BLaER1 (cell line): ENCODE measurements at regions not wholly inside any gene's neighbourhood (a gene's known extent, or its start where the extent isn't known, plus 50 kb on each side); places are given as distances from the start of the nearest gene placed in this dataset.
"Not testable (repeated sequence)": the region's sequence is repeated elsewhere in the genome, so short reads cannot be mapped to it uniquely, and the experiment has no call there.

Source experiments
- H3K27ac ChIP-seq: shearing (Covaris generic); formaldehyde crosslinking; 2 replicates; pipeline ENCODE4 v1.8.1; 2022
- H3K27me3 ChIP-seq: shearing (Covaris generic); formaldehyde crosslinking; 2 replicates; pipeline ENCODE4 v1.8.1; 2022
- H3K36me3 ChIP-seq: shearing (Covaris generic); formaldehyde crosslinking; 2 replicates; pipeline ENCODE4 v1.8.1; 2022
- H3K4me1 ChIP-seq: shearing (Covaris generic); formaldehyde crosslinking; 2 replicates; pipeline ENCODE4 v1.8.1; 2022
- H3K4me2 ChIP-seq: shearing (Covaris generic); formaldehyde crosslinking; 2 replicates; pipeline ENCODE4 v1.8.1; 2022
- H3K4me3 ChIP-seq: shearing (Covaris generic); formaldehyde crosslinking; 2 replicates; pipeline ENCODE4 v1.8.1; 2022
- H3K9ac ChIP-seq: shearing (Covaris generic); formaldehyde crosslinking; 2 replicates; pipeline ENCODE4 v1.8.1; 2022
- H3K9me3 ChIP-seq: shearing (Covaris generic); formaldehyde crosslinking; 2 replicates; pipeline ENCODE4 v1.8.1; 2022
- H4K20me1 ChIP-seq: shearing (Covaris generic); formaldehyde crosslinking; 2 replicates; pipeline ENCODE4 v1.8.1; 2022
- Cebpa-rat ChIP-seq: shearing (Covaris generic); IDR thresholded peaks from 2 replicates; pipeline ENCODE4 v1.8.1; 2022

DNA sequence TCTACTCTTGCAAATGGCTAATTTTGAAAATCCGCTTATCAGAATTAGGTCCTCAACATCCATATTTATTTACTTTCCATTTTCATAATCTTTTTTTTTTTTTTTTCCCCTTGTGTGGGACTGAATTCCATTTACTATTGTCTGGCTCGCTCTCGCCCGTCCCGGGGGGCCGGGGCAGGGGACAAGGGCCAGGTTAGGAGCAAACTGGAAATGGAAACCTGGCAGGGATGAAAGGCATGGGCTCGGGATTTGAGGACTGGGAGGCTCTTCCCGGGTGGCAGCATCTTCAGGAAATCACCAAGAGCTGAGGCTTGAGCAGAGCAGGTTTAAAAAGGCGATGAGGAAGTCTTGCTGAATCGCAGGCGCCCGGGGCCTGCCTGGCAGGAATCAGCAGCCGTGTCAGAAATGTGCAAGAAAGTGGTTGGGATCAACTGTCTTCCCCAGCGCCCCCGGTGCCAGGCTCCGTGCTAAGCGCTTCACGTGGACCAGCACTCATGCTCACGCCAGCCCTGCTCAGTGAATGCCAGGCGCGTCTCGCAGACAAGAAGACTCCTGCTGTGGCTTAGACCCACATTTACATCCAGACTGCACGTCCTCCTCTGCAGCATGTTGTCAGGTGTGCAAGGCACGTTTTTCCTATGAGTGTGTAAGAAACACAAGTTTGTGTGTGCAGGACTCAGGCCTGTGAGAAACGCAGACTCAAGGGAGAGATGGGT is 66.3 kb upstream of the UNC5A start:
- Histone ChIP-seq H3K4me1 (peaks cover 24% of the 10 kb centered on the region), H3K36me3 (no peaks in the 10 kb centered on the region), H3K4me2 (no peak overlapping the region), H3K27me3 (peaks cover 83% of the 10 kb centered on the region), H3K4me3 (no peak overlapping the region), H3K9me3 (no peaks in the 10 kb centered on the region), H3K9ac (no peak overlapping the region), H3K27ac (no peak overlapping the region), H4K20me1 (peaks cover 28% of the 10 kb centered on the region; the same call in 1 of the 2 replicates)
- no peak for TF ChIP-seq Cebpa-rat

- peaks cover 77% of the 10 kb centered on the region for H3K27me3 ChIP-seq
Observed at GRCh38 chr5:176744584-176744965, 65.8 kb upstream of the UNC5A start.

GRCh38 chr5:176747670-176748072 is 62.7 kb upstream of the UNC5A start:
- Histone ChIP-seq H3K27me3 (peaks cover 46% of the 10 kb centered on the region), H3K4me1 (peaks cover 22% of the 10 kb centered on the region), H3K27ac (no peak overlapping the region)

More at GRCh38 chr5:176744584-176744965, 65.8 kb upstream of the UNC5A start:
- peaks cover 24% of the 10 kb centered on the region for H3K4me1 ChIP-seq
- no peak overlapping the region for H3K27ac ChIP-seq
- no peak overlapping the region for H3K9ac ChIP-seq
- TF ChIP-seq Cebpa-rat = no peak
- no peak overlapping the region for H3K4me3 ChIP-seq
- no peaks in the 10 kb centered on the region for H3K36me3 ChIP-seq
- H4K20me1 ChIP-seq = peaks cover 23% of the 10 kb centered on the region; the same call in 1 of the 2 replicates
- no peak overlapping the region for H3K4me2 ChIP-seq
- no peaks in the 10 kb centered on the region for H3K9me3 ChIP-seq

GRCh38 chr5:176748073-176748966 is 62.0 kb upstream of the UNC5A start:
- no peak for TF ChIP-seq Cebpa-rat
- no peak overlapping the region for H3K9ac ChIP-seq
- H3K27ac ChIP-seq = no peak overlapping the region
- H3K36me3 ChIP-seq = no peaks in the 10 kb centered on the region
- no peak overlapping the region for H3K4me2 ChIP-seq
- no peak overlapping the region for H3K4me3 ChIP-seq
- H3K9me3 ChIP-seq = no peaks in the 10 kb centered on the region
- peaks cover 22% of the 10 kb centered on the region for H3K4me1 ChIP-seq
- H4K20me1 ChIP-seq = peaks cover 12% of the 10 kb centered on the region; the same call in 1 of the 2 replicates
- H3K27me3 ChIP-seq = peaks cover 40% of the 10 kb centered on the region

More at GRCh38 chr5:176747670-176748072, 62.7 kb upstream of the UNC5A start:
- no peaks in the 10 kb centered on the region for H3K9me3 ChIP-seq
- TF ChIP-seq Cebpa-rat = no peak
- H3K4me3 ChIP-seq = no peak overlapping the region
- no peaks in the 10 kb centered on the region for H3K36me3 ChIP-seq
- H3K9ac ChIP-seq = no peak overlapping the region
- H3K4me2 ChIP-seq = no peak overlapping the region
- H4K20me1 ChIP-seq = peaks cover 12% of the 10 kb centered on the region; the same call in 1 of the 2 replicates

- peaks cover 3% of the 10 kb centered on the region; the same call in 1 of the 2 replicates for H4K20me1 ChIP-seq
- no peaks in the 10 kb centered on the region for H3K9me3 ChIP-seq
- H3K27ac ChIP-seq = no peak overlapping the region
- no peak overlapping the region for H3K4me2 ChIP-seq
- no peak for TF ChIP-seq Cebpa-rat
- H3K27me3 ChIP-seq = peaks cover 30% of the 10 kb centered on the region
- H3K4me3 ChIP-seq = no peak overlapping the region
- H3K9ac ChIP-seq = no peak overlapping the region
- H3K36me3 ChIP-seq = no peaks in the 10 kb centered on the region
- H3K4me1 ChIP-seq = peaks cover 18% of the 10 kb centered on the region
Observed at GRCh38 chr5:176748967-176749935, 61.1 kb upstream of the UNC5A start.

GRCh38 chr5:176750144-176750543 is 60.2 kb upstream of the UNC5A start:
- Histone ChIP-seq H4K20me1 (no peaks in the 10 kb centered on the region), H3K4me1 (peaks cover 16% of the 10 kb centered on the region), H3K27me3 (peaks cover 21% of the 10 kb centered on the region), H3K27ac (no peak overlapping the region), H3K4me2 (no peak overlapping the region), H3K9ac (no peak overlapping the region), H3K9me3 (no peaks in the 10 kb centered on the region; the same call in 1 of the 2 replicates), H3K4me3 (no peak overlapping the region), H3K36me3 (no peaks in the 10 kb centered on the region)
- no peak for TF ChIP-seq Cebpa-rat

GRCh38 chr5:176754376-176754973 is 55.9 kb upstream of the UNC5A start:
- Histone ChIP-seq H4K20me1 (no peaks in the 10 kb centered on the region), H3K27me3 (no peaks in the 10 kb centered on the region), H3K4me3 (no peak overlapping the region), H3K4me2 (no peak overlapping the region), H3K4me1 (no peaks in the 10 kb centered on the region), H3K27ac (no peak overlapping the region), H3K9ac (no peak overlapping the region), H3K36me3 (no peaks in the 10 kb centered on the region), H3K9me3 (no peaks in the 10 kb centered on the region; the same call in 1 of the 2 replicates)
- no peak for TF ChIP-seq Cebpa-rat

- not testable (repeated sequence) for H3K27me3 ChIP-seq, H3K36me3 ChIP-seq, H3K9ac ChIP-seq, H3K4me1 ChIP-seq, H3K27ac ChIP-seq, H4K20me1 ChIP-seq, H3K4me2 ChIP-seq, H3K4me3 ChIP-seq, H3K9me3 ChIP-seq
Observed at GRCh38 chr5:176755593-176755992, 54.8 kb upstream of the UNC5A start.

DNA sequence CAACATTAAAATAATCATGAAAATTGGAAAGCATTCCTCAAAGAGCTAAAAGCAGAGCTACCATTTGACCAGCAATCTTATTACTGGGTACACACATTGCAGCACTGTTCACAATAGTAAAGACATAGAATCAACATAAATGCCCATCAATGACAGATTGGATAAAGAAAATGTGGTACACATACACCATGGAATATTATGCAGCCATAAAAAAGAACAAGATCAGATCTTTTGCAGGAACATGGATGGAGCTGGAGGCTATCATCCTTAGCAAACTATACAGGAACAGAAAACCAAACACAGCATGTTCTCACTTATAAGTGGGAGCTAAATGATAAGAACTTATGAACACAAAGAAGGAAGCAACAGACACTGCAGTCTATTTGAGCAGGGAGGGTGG is 52.8 kb upstream of the UNC5A start:
- not testable (repeated sequence) for H3K9ac ChIP-seq, H3K4me2 ChIP-seq, H3K36me3 ChIP-seq, H4K20me1 ChIP-seq, H3K9me3 ChIP-seq, H3K27ac ChIP-seq, H3K4me3 ChIP-seq, H3K4me1 ChIP-seq, H3K27me3 ChIP-seq
